ENCODE measurements at regions not wholly inside any gene's neighbourhood (a gene's known extent, or its start where the extent isn't known, plus 50 kb on each side); places are given as distances from the start of the nearest gene placed in this dataset.

GRCh38 chr22:49012712-49013395, 814.8 kb downstream of the BRD1 start:
- Mint-ChIP-seq H3K4me3 (no peak overlapping the region), H3K27ac (no peak overlapping the region), H3K4me1 (ENCODE audit: low read depth) (no peaks in the 10 kb centered on the region), H3K27me3 (ENCODE audit: low read depth) (no peaks in the 10 kb centered on the region), H3K9me3 (no peaks in the 10 kb centered on the region), H3K36me3 (ENCODE audit: insufficient read depth in 2 of 2) (no peaks in the 10 kb centered on the region)
- ATAC-seq (replicated peaks in 1 of 2) (no peak), DNase-seq (no peak)

GRCh38 chr22:49011769-49012648, 815.7 kb downstream of the BRD1 start:
- ATAC-seq (replicated peaks in 1 of 2) (no peak), DNase-seq (no peak)
- H3K36me3 Mint-ChIP-seq (ENCODE audit: insufficient read depth in 2 of 2) = no peaks in the 10 kb centered on the region
- H3K9me3 Mint-ChIP-seq = no peaks in the 10 kb centered on the region
- H3K4me3 Mint-ChIP-seq = no peak overlapping the region
- H3K4me1 Mint-ChIP-seq (ENCODE audit: low read depth) = no peaks in the 10 kb centered on the region
- no peak overlapping the region for H3K27ac Mint-ChIP-seq
- no peaks in the 10 kb centered on the region for H3K27me3 Mint-ChIP-seq (ENCODE audit: low read depth)

GRCh38 chr22:49011379-49011768, 816.3 kb downstream of the BRD1 start:
- H3K27ac Mint-ChIP-seq = no peak overlapping the region
- no peaks in the 10 kb centered on the region for H3K27me3 Mint-ChIP-seq (ENCODE audit: low read depth)
- DNase-seq (no peak), ATAC-seq (replicated peaks in 1 of 2) (no peak)
- H3K36me3 Mint-ChIP-seq (ENCODE audit: insufficient read depth in 2 of 2) = no peaks in the 10 kb centered on the region
- H3K4me1 Mint-ChIP-seq (ENCODE audit: low read depth) = no peaks in the 10 kb centered on the region
- H3K9me3 Mint-ChIP-seq = no peaks in the 10 kb centered on the region
- H3K4me3 Mint-ChIP-seq = no peak overlapping the region

- Mint-ChIP-seq H3K9me3 (no peaks in the 10 kb centered on the region), H3K27ac (no peak overlapping the region), H3K4me1 (ENCODE audit: low read depth) (no peaks in the 10 kb centered on the region), H3K36me3 (ENCODE audit: insufficient read depth in 2 of 2) (no peaks in the 10 kb centered on the region), H3K27me3 (ENCODE audit: low read depth) (no peaks in the 10 kb centered on the region), H3K4me3 (no peak overlapping the region)
- ATAC-seq (replicated peaks in 1 of 2) = no peak
- no peak for DNase-seq
Observed at GRCh38 chr22:49010901-49011300, 816.8 kb downstream of the BRD1 start.

GRCh38 chr22:49010070-49010863, 817.4 kb downstream of the BRD1 start:
- H3K36me3 Mint-ChIP-seq (ENCODE audit: insufficient read depth in 2 of 2) = no peaks in the 10 kb centered on the region
- ATAC-seq (replicated peaks in 1 of 2) = no peak
- DNase-seq = no peak

GRCh38 chr22:49009359-49010063, 818.2 kb downstream of the BRD1 start:
- no peaks in the 10 kb centered on the region for H3K36me3 Mint-ChIP-seq (ENCODE audit: insufficient read depth in 2 of 2)
- no peak overlapping the region for H3K4me3 Mint-ChIP-seq
- DNase-seq (no peak), ATAC-seq (replicated peaks in 1 of 2) (no peak)
- H3K27me3 Mint-ChIP-seq (ENCODE audit: low read depth) = no peaks in the 10 kb centered on the region
- H3K9me3 Mint-ChIP-seq = no peaks in the 10 kb centered on the region
- H3K27ac Mint-ChIP-seq = no peak overlapping the region
- no peaks in the 10 kb centered on the region for H3K4me1 Mint-ChIP-seq (ENCODE audit: low read depth)

More at GRCh38 chr22:49010070-49010863, 817.4 kb downstream of the BRD1 start:
- Mint-ChIP-seq H3K4me3 (no peak overlapping the region), H3K27ac (no peak overlapping the region), H3K27me3 (ENCODE audit: low read depth) (no peaks in the 10 kb centered on the region), H3K9me3 (no peaks in the 10 kb centered on the region), H3K4me1 (ENCODE audit: low read depth) (no peaks in the 10 kb centered on the region)

- Mint-ChIP-seq H3K4me1 (ENCODE audit: low read depth) (no peaks in the 10 kb centered on the region), H3K9me3 (no peaks in the 10 kb centered on the region), H3K36me3 (ENCODE audit: insufficient read depth in 2 of 2) (no peaks in the 10 kb centered on the region), H3K27me3 (ENCODE audit: low read depth) (no peaks in the 10 kb centered on the region), H3K4me3 (no peak overlapping the region), H3K27ac (no peak overlapping the region)
- DNase-seq (no peak), ATAC-seq (replicated peaks in 1 of 2) (no peak)
Observed at GRCh38 chr22:49008682-49009235, 818.9 kb downstream of the BRD1 start.

GRCh38 chr22:49007013-49007653, 820.5 kb downstream of the BRD1 start:
- no peak for ATAC-seq (replicated peaks in 1 of 2)
- no peaks in the 10 kb centered on the region for H3K27me3 Mint-ChIP-seq (ENCODE audit: low read depth)
- no peak for DNase-seq
- peaks cover 0 to 3% of the 10 kb centered on the region in 2 donors for H3K9me3 Mint-ChIP-seq
- no peaks in the 10 kb centered on the region for H3K4me1 Mint-ChIP-seq (ENCODE audit: low read depth)
- no peak overlapping the region for H3K4me3 Mint-ChIP-seq
- no peak overlapping the region for H3K27ac Mint-ChIP-seq
- H3K36me3 Mint-ChIP-seq (ENCODE audit: insufficient read depth in 2 of 2) = no peaks in the 10 kb centered on the region

- Mint-ChIP-seq H3K27me3 (ENCODE audit: low read depth) (no peaks in the 10 kb centered on the region), H3K9me3 (peaks cover 4 to 7% of the 10 kb centered on the region in 2 donors), H3K27ac (no peak overlapping the region), H3K36me3 (ENCODE audit: insufficient read depth in 2 of 2) (no peaks in the 10 kb centered on the region), H3K4me3 (no peak overlapping the region), H3K4me1 (ENCODE audit: low read depth) (no peaks in the 10 kb centered on the region)
- ATAC-seq (replicated peaks in 1 of 2) (no peak), DNase-seq (no peak)
Observed at GRCh38 chr22:49006207-49007012, 821.3 kb downstream of the BRD1 start.

- Mint-ChIP-seq H3K27me3 (ENCODE audit: low read depth) (no peaks in the 10 kb centered on the region), H3K27ac (no peak overlapping the region), H3K4me3 (no peak overlapping the region), H3K4me1 (ENCODE audit: low read depth) (no peaks in the 10 kb centered on the region), H3K36me3 (ENCODE audit: insufficient read depth in 2 of 2) (no peaks in the 10 kb centered on the region), H3K9me3 (peaks cover 4 to 7% of the 10 kb centered on the region in 2 donors)
- ATAC-seq (replicated peaks in 1 of 2) = no peak
- DNase-seq = no peak
Observed at GRCh38 chr22:49005557-49005956, 822.1 kb downstream of the BRD1 start.

GRCh38 chr22:49004484-49005399, 822.9 kb downstream of the BRD1 start:
- DNase-seq (no peak), ATAC-seq (replicated peaks in 1 of 2) (no peak)
- Mint-ChIP-seq H3K9me3 (peaks cover 4 to 7% of the 10 kb centered on the region in 2 donors), H3K27ac (no peak overlapping the region), H3K27me3 (ENCODE audit: low read depth) (no peaks in the 10 kb centered on the region), H3K4me3 (no peak overlapping the region), H3K36me3 (ENCODE audit: insufficient read depth in 2 of 2) (no peaks in the 10 kb centered on the region), H3K4me1 (ENCODE audit: low read depth) (no peaks in the 10 kb centered on the region)
